Urinary bladder (tissue), 3 donors: ENCODE measurements at regions not wholly inside any gene's neighbourhood (a gene's known extent, or its start where the extent isn't known, plus 50 kb on each side); places are given as distances from the start of the nearest gene placed in this dataset.

Source experiments
- DNase-seq: peaks from one replicate; pipeline ENCODE4 v3.0.0-alpha.2; 2015; ENCODE audit errors: extremely low spot score
- H3K27ac ChIP-seq: one replicate; pipeline ENCODE4 v1.5.1; 2013; ENCODE audit warnings: low read depth, mild to moderate bottlenecking, moderate library complexity
- H3K36me3 ChIP-seq: one replicate; pipeline ENCODE4 v1.6.1; 2013; ENCODE audit warnings: mild to moderate bottlenecking, moderate library complexity; ENCODE audit not compliant: insufficient read depth
- H3K4me1 ChIP-seq: one replicate; pipeline ENCODE4 v1.6.1; 2013; ENCODE audit warnings: mild to moderate bottlenecking, moderate library complexity; ENCODE audit not compliant: insufficient read depth
- H3K4me3 ChIP-seq: one replicate; pipeline ENCODE4 v1.5.1; 2013; ENCODE audit warnings: low read depth, low read length
- WGBS: extraction: QIAGEN DNeasy Blood & Tissue Kit; methylation state at CpG from one replicate; pipeline ENCODE4 v1.1.7; 2013; 5-methylcytosine and 5-hydroxymethylcytosine counted together
- donor health status: healthy with polysubstance abuse.
- donor health status: healthy.

DNA sequence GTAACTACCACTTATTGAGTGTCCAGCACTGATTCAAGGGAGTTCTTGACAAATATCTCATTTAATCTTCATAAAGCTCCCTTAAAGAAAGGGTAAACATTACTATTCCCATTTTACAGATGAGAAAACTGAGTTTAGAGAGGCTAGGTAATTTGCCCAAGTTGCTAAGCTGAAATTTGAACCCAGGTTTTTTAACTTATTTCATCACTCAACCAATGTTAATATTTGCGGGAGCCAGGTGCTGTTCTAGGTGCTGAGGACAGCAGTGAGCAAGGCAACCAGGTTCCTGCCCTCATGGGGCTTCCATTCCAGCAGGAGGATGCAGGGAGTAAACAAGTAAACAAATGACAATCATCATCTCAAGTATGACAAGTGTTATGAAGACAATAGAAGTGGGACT is 104.0 kb upstream of the LHX1 start:
- no peak overlapping the region for H3K4me3 ChIP-seq
- no peak overlapping the region for H3K27ac ChIP-seq
- no peaks in the 10 kb centered on the region for H3K36me3 ChIP-seq
- DNase-seq = no peak
- H3K4me1 ChIP-seq = no peaks in the 10 kb centered on the region
- 96% methylated on average over 1 of the region's 1 CpG for WGBS

DNA sequence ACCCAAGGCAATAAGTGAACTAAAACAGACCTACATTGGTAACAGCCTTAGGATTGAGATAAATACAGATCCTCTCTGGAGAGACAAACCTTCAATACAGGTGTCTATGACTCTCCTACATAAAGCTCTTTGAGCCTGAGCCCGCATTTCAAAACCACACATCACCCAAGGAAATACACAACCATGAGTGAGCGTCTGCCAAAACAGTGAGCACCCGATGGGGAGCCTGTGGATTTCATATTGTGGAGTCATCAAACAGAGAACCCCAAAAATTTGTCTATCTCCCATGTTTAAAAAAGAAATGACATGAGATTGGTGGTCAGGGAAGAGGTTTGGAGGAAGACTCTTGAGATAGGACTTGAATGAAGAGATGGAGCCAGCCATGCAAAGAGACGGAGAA is 102.2 kb upstream of the LHX1 start:
- 92% methylated on average over 4 of the region's 4 CpGs for WGBS
- no peaks in the 10 kb centered on the region for H3K36me3 ChIP-seq
- H3K27ac ChIP-seq = no peak overlapping the region
- H3K4me3 ChIP-seq = no peak overlapping the region
- no peak for DNase-seq
- no peaks in the 10 kb centered on the region for H3K4me1 ChIP-seq

DNA sequence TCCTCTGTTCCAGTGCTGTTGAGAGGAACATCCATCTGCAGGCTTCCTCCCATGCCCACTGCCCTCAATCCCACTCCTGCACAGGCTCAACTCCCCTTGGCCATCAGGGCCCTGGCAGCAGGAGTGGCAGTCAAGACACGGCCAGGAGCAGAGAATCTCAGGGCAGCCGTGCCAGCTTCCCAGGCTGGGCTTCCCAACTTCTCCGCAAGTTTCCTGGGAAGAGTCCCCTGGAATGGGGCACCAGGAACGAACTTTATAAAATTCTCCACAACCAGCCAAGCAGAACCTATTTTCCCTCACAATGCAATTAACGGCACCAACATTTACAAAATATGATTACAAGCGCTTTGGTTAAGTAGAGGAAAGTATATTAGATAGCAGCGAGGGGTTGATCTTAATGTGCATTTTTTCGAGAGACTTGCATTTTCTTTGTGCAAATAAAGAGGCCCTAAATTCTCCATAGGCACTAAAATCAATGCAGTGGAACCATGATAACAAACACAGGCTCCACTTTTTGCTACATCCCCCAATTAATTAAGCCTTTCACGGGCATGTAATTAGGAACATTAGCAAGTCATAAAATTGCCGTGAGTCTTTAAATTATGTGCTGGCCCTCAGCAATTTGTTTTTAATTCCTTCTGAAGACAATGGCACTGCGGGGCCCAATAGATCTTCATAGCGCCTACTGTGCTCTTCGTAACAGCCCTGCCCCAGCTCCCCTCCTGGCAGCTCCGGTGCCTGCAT is 99.9 kb upstream of the LHX1 start:
- Histone ChIP-seq H3K4me3 (no peak overlapping the region), H3K4me1 (no peaks in the 10 kb centered on the region), H3K27ac (no peak overlapping the region), H3K36me3 (no peaks in the 10 kb centered on the region)
- WGBS = 36% methylated on average over 14 of the region's 14 CpGs
- no peak for DNase-seq

DNA sequence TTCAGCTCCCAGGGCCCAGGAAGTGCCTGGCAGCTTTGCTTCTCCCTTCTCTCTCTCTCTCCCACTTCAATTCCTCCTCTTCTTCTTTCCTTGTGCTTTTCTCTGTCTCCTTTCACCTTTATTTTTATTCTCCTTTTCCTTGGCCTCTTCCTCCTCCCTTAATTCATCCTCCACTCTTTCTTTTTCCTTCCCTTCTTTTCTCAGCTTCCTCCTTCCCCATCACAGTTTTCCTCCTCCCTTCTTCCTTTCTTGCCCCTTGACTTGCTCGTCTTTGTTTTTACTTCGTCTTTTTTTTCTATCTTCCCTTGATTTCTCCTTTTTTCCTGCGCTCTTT is 99.4 kb upstream of the LHX1 start:
- Histone ChIP-seq H3K4me3 (no peak overlapping the region), H3K36me3 (no peaks in the 10 kb centered on the region), H3K4me1 (no peaks in the 10 kb centered on the region), H3K27ac (no peak overlapping the region)
- WGBS = 61% methylated on average over 3 of the region's 3 CpGs
- DNase-seq = no peak

DNA sequence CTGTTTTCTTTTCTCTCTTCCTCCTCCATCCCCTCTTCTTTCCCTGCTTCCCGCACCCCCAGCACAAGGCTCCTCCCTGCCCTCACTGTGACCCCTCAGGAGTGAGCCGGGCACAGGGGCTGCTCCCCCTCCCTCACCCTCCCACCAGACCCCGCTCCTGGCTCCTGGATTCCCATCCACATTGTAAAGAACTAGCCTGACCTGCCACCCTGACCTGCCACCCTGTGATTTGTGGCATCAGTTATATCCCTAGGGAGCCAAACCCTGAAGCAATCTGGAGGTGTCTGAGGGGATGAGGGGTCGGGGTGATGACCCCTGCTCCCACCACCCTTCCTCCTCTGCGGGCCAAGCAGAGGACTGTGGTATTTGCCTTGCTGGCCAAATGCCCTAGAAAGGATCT is 98.0 kb upstream of the LHX1 start:
- no peaks in the 10 kb centered on the region for H3K36me3 ChIP-seq
- no peak for DNase-seq
- 36% methylated on average over 5 of the region's 5 CpGs for WGBS
- no peak overlapping the region for H3K27ac ChIP-seq
- no peaks in the 10 kb centered on the region for H3K4me1 ChIP-seq
- H3K4me3 ChIP-seq = no peak overlapping the region

DNA sequence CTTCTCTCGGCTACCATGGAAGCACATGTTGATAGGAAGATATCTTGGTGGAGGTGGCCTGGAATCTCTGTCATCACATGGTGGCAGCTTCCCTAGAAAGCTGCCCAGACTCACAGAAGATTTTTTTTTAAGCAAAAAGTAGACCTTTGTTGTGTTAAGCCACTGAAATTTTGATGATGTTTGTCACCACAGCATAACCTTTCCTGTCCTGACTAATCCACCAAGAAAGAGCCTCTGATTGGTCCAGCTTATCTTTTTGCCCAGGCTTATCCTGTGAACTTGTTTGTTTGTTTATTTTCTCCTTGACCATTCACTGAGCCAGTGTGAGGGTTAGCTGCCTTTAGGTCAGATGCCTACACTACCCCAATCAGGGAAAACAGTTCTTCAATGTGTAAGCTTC is 96.5 kb upstream of the LHX1 start:
- 91% methylated on average over 1 of the region's 1 CpG for WGBS
- H3K4me1 ChIP-seq = no peaks in the 10 kb centered on the region
- no peak overlapping the region for H3K27ac ChIP-seq
- H3K4me3 ChIP-seq = no peak overlapping the region
- no peaks in the 10 kb centered on the region for H3K36me3 ChIP-seq
- DNase-seq = no peak

DNA sequence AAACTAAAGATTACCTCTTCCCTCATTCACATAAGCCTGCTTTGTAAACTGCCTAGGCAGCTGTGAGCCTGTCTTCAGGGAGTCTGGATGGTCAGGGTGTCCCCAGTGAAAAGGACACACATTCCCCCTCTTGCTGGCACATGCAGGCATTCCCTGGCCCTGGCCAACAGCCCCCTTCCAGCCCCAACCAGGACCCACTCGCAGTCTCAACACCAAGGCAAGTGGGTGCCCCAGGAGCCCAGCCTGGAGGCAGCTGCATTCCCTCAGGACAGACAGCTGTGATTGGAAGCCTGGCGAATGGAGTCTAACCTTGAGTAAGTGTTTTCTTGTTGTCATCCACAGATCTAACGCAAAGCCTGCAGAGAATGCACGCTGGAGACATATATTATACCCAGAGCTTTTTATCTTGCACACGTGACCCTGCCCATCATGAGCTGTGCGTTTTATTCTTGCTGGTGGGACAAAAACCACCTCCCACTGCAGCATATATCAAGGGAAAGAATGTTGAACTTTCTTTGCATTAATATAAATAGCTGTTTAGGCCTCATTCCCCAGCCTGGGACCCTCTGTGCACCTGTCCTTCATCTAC is 95.0 kb upstream of the LHX1 start:
- WGBS = 32% methylated on average over 6 of the region's 6 CpGs
- no peak overlapping the region for H3K27ac ChIP-seq
- no peaks in the 10 kb centered on the region for H3K4me1 ChIP-seq
- H3K36me3 ChIP-seq = no peaks in the 10 kb centered on the region
- no peak for DNase-seq
- no peak overlapping the region for H3K4me3 ChIP-seq

DNA sequence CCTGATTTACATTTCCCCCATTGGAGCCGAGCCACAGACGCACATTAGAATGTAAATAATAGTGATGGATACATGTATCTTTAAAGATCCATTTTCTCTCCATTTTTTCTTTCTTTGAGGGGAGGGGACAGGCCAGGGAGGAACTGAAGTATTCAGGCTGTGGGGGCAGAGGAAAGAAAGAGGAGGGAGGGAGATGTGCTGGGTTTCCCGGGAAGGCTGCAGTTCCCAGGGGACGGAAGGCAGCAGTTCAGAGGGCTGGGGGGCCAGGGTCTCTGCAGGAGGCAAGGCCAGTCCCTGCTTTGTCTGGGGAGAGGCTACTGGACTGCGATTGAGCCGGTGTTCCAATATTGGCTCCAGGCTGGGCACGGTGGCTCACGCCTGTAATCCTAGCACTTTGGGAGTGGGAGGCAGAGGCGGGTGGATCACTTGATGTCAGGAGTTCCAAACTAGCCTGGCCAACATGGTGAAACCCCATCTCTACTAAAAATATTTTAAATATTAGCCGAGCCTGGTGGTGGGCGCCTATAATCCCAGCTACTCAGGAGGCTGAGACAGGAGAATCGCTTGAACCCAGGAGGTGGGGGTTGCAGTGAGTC is 94.2 kb upstream of the LHX1 start:
- Histone ChIP-seq H3K36me3 (no peaks in the 10 kb centered on the region), H3K4me1 (no peaks in the 10 kb centered on the region), H3K27ac (no peak overlapping the region), H3K4me3 (no peak overlapping the region)
- DNase-seq = no peak
- 45% methylated on average over 12 of the region's 12 CpGs for WGBS

DNA sequence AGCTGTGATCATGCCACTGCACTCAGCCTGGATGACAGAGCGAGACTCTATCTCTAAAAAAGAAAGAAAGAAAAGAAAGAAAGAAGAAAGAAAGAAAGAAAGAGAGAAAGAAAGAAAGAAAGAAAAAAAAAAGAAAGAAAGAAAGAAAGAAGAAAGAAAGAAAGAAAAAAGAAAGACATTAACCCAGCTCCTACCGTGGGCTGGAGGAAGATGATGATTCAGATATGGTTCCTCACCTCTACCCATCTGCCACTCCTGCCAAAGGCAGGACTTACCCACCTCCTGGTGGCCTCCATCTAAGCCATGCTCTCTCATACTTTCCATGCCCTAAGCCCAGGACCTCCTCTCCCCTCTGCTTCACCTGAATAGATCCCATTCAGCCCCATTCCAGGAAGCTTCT is 93.3 kb upstream of the LHX1 start:
- no peak overlapping the region for H3K27ac ChIP-seq
- 79% methylated on average over 2 of the region's 2 CpGs for WGBS
- no peak overlapping the region for H3K4me3 ChIP-seq
- no peak for DNase-seq
- H3K4me1 ChIP-seq = no peaks in the 10 kb centered on the region
- H3K36me3 ChIP-seq = no peaks in the 10 kb centered on the region

DNA sequence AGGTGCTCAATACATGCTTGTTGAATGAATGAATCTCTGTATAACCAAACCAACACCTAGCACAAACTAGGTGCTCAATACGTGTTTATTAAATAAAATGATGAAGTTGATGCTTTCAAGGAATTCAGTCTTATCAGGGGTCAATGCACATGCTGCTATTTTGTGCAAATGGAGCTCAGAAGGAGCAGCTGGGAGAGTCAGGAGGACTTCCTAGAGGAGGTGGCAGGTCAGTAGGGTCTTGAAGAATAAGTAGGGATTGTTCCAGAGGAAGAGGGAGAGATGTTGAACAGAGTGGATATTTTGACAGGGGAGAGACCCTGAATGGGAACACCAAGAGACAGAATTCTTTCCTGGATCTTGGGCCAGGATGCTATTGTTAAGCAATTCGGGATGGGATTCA is 92.7 kb upstream of the LHX1 start:
- no peaks in the 10 kb centered on the region for H3K36me3 ChIP-seq
- H3K4me1 ChIP-seq = no peaks in the 10 kb centered on the region
- 85% methylated on average over 2 of the region's 2 CpGs for WGBS
- no peak overlapping the region for H3K4me3 ChIP-seq
- no peak for DNase-seq
- H3K27ac ChIP-seq = no peak overlapping the region

DNA sequence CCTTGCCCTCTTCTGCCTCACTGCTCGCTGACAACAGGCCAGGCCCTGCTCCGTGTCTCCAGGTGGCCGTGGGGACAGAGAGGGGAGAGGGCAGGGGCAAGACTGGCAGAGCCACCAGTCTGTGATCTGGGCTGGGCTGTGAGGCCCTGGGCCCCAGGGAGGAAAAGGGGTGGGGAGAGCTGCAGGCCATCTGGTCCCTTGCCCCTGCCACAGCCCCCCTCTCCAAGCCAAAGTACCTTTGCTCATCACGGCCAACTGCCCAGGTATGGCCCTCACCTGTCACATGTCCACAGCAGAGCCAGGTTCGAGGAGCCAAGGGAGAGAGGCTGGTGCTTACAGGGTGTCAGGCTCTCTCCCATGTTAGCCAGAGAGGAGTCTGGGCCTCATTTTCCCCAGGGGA is 91.4 kb upstream of the LHX1 start:
- Histone ChIP-seq H3K4me1 (no peaks in the 10 kb centered on the region), H3K27ac (no peak overlapping the region), H3K36me3 (no peaks in the 10 kb centered on the region), H3K4me3 (no peak overlapping the region)
- no peak for DNase-seq
- WGBS = 37% methylated on average over 5 of the region's 5 CpGs

DNA sequence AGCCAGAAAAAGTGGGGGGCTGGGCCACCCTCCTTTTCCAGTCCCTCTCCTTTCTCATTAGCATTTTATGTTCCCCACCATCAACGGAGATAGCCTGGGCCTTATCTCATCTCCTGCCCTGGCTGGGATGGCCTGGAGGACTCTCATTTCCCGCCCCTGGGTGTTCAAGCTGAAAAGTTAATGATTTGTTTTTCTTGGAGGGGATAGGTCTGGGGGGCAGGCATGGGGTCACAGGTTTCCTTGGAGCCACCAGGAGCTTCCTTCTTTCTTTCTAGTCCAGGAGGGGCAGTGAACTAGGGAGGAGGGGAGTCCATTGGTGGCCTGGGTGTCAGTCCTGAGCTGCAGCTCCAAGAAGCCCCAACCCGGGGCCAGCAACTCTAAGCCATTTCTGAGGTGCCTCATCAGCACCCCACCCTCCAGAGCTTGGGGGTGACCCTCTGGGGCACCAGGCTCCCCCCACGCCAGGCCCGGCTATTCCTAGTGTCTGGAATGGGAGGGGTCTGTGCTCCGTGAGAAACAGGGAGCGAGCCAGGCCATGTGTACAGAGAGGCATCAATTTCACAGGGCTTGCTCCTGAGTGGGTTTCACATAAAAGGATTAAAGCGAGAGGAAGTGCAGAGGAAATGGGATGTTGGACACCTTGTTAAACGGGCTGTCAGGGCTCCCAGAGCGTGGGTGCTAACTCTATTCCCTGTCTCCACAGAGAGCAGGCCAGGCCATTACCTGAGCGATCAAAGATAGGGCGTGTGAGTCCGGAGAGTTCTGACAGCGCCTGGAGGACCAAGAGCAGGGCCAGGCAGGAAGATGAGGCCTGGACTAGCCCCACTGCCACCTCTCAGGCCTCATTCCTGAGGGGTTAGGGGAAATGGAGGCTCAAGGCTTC is 90.6 kb upstream of the LHX1 start:
- WGBS = 51% methylated on average over 14 of the region's 14 CpGs
- H3K4me3 ChIP-seq = no peak overlapping the region
- no peak for DNase-seq
- H3K27ac ChIP-seq = no peak overlapping the region
- no peaks in the 10 kb centered on the region for H3K4me1 ChIP-seq
- H3K36me3 ChIP-seq = no peaks in the 10 kb centered on the region

DNA sequence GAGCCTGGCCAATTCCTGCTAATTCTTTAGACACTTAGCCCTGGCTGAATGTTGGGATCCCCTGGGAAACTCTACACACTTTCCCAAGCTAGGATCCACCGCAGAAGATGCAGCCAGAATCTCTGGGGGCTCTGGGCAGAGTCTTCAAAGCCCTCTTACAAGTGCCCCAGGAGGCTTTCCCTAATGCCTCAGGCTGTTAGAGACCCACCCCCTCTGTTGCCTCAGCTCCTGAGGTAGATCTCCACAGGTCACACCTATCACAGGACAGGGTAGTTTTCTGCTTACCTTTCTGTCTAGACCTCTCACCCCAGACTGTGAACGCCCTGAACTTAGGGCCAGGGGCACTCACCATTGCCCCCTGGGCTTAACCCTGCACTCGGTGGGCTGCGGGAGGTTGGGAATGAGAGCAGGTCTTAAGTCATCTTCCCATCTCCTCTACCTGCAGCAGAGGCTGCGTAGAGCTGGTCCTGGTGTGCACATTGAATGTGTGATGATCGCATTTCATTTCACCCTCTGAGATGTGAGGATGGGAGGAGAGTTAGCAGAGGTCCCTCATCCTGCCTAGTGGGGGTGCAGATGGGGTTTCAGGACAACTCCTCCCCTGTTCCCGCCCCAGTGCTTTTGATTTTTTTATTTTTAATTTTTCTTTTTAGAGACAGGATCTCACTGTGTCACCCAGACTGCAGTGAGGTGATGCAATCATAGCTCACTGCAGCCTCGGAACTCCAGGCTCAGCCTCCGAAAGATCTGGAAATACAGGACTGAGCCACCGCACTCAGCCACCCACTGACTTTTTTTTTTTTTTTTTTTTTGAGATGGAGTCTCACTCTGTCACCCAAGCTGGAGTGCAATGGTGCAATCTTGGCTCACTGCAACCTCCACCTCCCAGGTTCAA is 89.0 kb upstream of the LHX1 start:
- Histone ChIP-seq H3K36me3 (no peaks in the 10 kb centered on the region), H3K4me3 (no peak overlapping the region), H3K4me1 (no peaks in the 10 kb centered on the region), H3K27ac (no peak overlapping the region)
- no peak for DNase-seq
- WGBS = 77% methylated on average over 10 of the region's 10 CpGs
